Peyer's patch (tissue), 4 donors: ENCODE measurements at regions not wholly inside any gene's neighbourhood (a gene's known extent, or its start where the extent isn't known, plus 50 kb on each side); places are given as distances from the start of the nearest gene placed in this dataset.

Experiments used
- POLR2A ChIP-seq, 2 donors: fragments of 450-650 bp; IDR thresholded peaks; one replicate each; pipeline ENCODE4 v1.5.1; 2017; ENCODE audit warnings: antibody characterized with exemption in 2 of 2, mild to moderate bottlenecking in 2 of 2, moderate library complexity in 2 of 2
- TF ChIP-seq, protein P1 (sequence below), 6 experiments: fragments of 450-650 bp in 4 of 6; fragments of 200-600 bp in 2 of 6; sonication (generic) in 1 of 6; IDR thresholded peaks; one replicate each; pipeline ENCODE4 v1.5.1; 2017 to 2019; ENCODE audit warnings: antibody characterized with exemption in 6 of 6, mild to moderate bottlenecking in 3 of 6, moderate library complexity in 1 of 6

DNA sequence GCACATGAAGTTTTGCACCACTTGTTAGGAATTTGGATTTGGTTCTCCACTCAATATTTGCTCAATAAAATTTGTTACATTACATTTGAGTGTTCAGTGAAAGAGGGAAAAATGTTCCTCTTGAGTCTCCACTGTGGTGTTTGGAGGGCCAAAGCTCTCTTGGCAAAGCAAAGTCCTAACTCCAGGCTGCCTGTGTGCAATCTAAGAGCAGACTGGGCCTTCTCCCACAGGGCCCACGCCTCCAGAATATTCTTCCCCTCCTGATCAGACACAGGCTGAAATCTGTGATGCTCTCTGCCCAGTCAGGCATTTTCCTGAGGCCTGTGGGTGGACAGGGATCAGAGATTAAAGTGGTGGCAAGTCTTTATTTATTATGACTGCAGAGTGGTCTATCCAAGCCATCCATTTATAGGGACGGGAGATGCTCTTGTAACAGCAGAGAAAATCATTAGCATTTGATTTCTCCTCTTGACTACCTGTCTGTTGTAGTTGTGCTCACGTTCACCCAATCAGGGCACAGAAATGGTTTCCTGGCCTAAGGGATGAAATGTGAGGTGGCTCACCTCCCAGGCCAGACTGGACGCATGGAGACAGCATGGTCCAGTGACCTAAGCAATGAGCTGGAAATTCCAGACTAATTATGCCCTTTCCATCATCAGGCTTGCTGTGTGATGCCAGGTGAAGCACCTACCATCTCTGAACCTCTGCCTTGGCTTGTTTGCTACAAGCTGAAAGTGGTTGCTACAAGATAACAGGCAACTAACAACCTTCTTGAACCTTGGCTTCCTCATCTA, 147.1 kb upstream of the NRBF2 start:
- TF ChIP-seq, protein P1, sequence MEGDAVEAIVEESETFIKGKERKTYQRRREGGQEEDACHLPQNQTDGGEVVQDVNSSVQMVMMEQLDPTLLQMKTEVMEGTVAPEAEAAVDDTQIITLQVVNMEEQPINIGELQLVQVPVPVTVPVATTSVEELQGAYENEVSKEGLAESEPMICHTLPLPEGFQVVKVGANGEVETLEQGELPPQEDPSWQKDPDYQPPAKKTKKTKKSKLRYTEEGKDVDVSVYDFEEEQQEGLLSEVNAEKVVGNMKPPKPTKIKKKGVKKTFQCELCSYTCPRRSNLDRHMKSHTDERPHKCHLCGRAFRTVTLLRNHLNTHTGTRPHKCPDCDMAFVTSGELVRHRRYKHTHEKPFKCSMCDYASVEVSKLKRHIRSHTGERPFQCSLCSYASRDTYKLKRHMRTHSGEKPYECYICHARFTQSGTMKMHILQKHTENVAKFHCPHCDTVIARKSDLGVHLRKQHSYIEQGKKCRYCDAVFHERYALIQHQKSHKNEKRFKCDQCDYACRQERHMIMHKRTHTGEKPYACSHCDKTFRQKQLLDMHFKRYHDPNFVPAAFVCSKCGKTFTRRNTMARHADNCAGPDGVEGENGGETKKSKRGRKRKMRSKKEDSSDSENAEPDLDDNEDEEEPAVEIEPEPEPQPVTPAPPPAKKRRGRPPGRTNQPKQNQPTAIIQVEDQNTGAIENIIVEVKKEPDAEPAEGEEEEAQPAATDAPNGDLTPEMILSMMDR (IDR thresholded peaks at IDR 0.05), result no peak
- no peak for TF ChIP-seq POLR2A (IDR thresholded peaks at IDR 0.05)
